ENCODE measurements at regions not wholly inside any gene's neighbourhood (a gene's known extent, or its start where the extent isn't known, plus 50 kb on each side); places are given as distances from the start of the nearest gene placed in this dataset.

DNA sequence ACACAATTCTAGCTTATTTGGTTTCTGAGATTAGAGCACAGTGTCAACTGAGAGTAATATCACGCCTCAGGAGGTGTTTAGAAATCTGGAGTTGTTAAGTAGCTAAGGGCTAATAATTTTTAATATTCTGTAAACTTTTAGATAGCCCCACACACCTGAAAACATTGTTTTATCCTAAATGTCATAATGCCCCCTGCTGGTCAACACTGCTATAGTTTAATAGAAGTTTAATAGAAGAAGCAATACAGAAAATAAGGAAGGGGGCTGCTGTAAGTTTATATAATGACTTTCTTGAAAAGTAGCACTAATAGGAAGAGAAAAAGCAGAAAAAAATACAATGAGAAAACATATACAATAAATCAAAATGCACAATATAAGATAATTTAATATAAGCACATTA is 516.4 kb upstream of the PCDH11Y start:
- TF ChIP-seq, protein P1, sequence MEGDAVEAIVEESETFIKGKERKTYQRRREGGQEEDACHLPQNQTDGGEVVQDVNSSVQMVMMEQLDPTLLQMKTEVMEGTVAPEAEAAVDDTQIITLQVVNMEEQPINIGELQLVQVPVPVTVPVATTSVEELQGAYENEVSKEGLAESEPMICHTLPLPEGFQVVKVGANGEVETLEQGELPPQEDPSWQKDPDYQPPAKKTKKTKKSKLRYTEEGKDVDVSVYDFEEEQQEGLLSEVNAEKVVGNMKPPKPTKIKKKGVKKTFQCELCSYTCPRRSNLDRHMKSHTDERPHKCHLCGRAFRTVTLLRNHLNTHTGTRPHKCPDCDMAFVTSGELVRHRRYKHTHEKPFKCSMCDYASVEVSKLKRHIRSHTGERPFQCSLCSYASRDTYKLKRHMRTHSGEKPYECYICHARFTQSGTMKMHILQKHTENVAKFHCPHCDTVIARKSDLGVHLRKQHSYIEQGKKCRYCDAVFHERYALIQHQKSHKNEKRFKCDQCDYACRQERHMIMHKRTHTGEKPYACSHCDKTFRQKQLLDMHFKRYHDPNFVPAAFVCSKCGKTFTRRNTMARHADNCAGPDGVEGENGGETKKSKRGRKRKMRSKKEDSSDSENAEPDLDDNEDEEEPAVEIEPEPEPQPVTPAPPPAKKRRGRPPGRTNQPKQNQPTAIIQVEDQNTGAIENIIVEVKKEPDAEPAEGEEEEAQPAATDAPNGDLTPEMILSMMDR (IDR thresholded peaks at IDR 0.05; ENCODE audit: borderline replicate concordance, extremely low read depth, low read length, poor library complexity, severe bottlenecking), result peak; percentile 54
- no peak for TF ChIP-seq EZH2 (IDR thresholded peaks at IDR 0.05; ENCODE audit: borderline replicate concordance, low read depth, low read length, severe bottlenecking)
